ENCODE measurements at regions not wholly inside any gene's neighbourhood (a gene's known extent, or its start where the extent isn't known, plus 50 kb on each side); places are given as distances from the start of the nearest gene placed in this dataset.
"Not testable (repeated sequence)": the region's sequence is repeated elsewhere in the genome, so short reads cannot be mapped to it uniquely, and the experiment has no call there.

GRCh38 chr13:90803210-90803609 lies 544.3 kb upstream of the MIR17HG start:
- DNase-seq: no peak

DNA sequence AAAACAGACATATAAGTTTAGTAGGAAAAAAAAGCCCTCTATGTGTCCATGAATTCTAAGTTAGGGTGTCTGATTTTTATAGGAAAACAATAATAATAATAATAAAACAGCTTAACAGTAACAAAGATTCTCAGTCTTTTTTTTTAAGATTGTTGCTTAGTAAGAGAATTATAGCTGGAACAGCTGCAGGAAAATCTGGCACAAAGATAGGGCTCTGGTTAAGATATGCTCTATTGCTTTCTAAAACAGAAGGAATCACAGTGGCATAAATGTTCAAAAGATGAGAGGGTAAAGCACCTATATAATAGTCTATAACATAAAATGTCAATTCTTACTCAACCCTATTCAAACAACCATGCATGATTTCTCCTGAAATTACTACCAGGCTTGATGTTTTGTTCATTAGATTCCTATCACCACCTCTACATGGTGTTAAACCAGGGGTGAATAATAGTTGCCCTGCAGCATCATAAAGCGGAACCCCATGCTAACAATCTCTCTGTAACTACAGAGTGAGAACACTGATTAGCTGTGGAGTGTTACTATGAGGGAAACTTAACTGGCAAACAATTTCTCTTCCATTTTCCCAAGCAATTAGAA lies 541.4 kb upstream of the MIR17HG start:
- no peak for DNase-seq

GRCh38 chr13:90806892-90807291 lies 540.6 kb upstream of the MIR17HG start:
- DNase-seq: no peak

- DNase-seq: no peak
Measured at GRCh38 chr13:90808838-90809237, 538.6 kb upstream of the MIR17HG start.

DNA sequence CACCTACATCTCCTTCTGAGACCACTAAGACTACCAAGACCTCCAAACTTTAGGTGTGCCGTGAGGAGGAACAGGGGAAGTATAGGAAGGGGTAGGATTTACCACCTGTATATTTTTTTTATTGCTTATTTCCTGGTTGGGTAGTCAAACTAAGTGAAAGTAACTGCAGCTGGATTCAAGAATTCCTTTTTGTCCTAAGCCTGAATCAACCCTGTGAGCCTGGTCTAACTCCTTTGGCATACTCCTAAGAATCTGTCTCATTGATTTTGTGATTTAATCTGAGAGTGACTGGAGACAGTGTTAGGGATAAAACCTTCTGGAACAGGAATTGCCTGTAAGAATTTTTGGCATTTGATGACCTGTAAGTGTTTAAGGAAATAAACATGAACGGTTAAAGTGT lies 523.5 kb upstream of the MIR17HG start:
- no peak for DNase-seq

DNA sequence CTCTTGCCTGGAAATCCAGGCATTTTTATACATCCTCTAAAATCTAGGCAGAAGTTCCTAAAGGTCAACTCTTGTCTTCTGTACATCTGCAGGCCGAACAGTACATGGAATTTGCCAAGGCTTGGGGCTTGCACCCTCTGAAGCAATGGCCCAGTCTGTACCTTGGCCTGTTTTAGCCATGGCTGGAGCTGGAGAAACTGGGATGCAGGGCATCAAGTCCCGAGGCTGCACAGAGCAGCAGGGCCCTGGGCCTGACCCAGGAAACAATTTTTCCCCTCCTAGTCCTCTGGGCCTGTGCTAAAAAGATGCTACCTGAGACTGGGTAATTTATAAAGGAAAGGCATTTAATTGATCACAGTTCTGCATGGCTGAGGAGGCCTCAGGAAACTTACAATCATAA lies 520.8 kb upstream of the MIR17HG start:
- DNase-seq: no peak

DNA sequence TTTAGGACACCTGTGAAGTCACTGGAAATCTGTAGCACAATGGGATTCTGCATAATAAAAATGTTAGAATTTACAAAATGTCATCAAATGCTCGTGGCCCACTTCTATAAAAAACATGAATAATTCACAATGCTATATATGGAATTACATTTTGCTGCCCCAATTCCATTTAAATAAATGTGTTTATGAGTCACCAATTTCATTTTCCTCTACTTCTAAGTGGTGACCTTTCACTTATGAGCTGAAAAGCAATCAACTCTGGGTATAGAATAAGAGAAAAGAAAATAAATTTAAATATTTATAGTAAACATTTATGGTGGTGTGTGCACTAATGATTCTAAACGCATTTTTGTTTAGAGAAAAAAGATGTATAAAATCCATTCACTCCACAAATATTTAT lies 516.7 kb upstream of the MIR17HG start:
- DNase-seq: no peak

DNA sequence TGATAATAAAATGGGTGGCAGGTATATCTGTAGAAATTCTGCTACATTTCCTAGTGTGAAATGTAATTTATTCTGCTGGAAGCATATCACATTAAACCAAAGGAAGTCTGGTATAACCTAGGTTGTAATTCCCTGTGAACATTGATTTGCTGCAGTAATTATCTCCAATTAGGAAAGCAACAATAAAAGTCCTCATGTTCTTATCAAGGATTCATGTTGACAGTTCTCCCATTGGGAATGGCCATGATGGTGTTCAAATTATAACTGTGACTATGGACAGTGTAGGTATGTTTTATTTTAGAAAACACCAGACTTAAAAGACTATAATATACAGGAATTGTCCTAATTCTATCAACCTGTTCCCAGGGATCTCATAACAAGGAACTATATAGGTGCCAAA lies 513.5 kb upstream of the MIR17HG start:
- DNase-seq: no peak

DNA sequence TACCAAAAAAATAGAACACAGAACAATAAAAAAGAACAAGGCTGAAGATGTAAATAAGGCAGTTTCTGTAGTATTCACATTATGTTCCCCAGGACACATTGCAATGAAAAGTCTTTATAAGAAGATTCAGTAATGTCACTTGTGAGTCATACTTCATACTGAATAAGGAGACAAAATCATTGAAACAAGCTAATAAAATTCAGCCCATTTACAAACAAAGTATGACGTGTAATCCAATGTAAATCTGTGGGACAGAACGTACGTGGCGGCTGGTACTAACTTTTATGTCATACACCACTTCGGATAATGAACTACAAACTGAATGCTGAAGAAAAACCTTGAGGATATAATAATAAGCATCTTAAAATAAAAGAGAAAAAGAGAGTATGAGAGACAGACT lies 512.8 kb upstream of the MIR17HG start:
- no peak for DNase-seq

DNA sequence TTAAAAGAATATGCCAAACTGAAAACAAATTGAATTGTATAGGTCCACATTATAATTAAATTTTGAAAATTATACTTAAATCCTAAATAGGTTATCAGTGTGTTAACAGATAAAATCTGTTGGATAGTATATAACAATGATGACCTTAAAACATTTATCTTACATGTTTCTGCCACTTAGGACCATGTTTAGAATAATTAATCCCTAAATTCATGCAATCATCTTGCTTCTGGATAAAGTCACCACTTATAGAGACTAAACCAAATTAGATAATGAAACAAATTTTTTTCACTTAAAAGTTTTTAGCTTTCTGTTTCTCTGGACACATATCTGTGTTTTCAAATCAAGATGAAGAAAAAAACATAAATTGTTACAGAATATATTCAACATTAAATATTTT lies 511.7 kb upstream of the MIR17HG start:
- DNase-seq: no peak

DNA sequence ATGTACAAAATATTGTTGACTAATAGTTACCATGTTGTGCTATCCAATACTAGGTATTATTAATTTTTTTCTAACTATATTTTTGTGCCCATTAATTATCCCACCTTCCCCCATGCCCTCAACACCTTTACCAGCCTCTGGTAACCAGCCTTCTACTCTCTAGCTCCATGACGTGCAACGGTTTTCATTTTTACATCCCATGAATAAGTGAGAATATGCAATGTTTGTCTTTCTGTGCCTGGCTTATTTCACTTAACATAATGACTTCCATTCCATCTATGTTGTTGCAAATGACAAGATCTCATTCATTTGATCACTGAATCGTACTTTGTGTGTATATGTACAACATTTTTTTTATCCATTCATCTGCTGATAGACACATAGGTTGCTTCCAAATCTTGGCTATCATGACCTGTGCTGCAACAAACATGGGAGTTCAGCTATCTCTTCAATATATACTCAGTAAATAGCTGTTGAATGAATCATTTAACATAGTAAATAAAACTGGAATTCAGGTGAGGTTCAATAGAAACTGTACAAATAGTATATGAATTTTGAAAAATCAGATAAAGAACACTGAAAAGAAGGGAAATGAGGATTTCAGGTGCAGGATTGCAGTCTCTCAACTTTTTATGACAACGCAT lies 509.0 kb upstream of the MIR17HG start:
- DNase-seq: no peak

DNA sequence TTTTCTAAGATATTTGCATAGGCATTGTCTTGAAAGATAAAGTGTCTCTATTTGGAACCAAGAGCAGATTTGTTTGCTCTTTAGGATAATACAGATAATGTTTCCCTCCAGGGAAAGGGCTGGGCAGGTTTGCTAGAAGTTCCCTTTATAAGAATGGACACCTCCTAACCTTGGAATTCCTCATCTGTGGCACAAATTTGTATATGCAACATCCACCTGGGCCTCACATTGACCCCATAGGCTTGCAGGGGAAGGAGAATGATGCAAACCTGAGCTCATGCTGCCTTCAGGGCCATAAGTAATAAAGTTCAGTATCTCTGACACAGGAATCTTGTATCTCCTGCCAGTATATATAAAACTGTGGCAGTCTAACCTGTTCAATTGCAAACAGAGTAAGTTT lies 508.4 kb upstream of the MIR17HG start:
- DNase-seq: no peak

- DNase-seq: no peak
Measured at GRCh38 chr13:90846936-90847335, 500.6 kb upstream of the MIR17HG start.

DNA sequence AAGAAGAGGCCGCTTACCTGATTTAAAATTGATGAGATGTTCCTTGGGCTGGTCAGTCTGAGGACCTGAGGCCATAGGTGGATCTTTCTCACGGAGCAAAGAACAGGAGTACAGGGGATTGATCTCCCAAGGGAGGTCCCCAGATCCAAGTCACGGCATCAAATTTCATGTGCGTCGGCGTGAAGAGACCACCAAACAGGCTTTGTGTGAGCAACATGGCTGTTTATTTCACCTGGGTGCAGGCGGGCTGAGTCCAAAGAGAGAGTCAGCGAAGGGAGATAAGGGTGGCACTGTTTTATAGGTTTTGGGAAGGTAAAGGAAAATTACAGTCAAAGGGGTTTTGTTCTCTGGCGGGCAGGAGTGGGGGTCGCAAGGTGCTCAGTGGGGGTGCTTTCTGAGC lies 493.8 kb upstream of the MIR17HG start:
- not testable (repeated sequence) for DNase-seq

DNA sequence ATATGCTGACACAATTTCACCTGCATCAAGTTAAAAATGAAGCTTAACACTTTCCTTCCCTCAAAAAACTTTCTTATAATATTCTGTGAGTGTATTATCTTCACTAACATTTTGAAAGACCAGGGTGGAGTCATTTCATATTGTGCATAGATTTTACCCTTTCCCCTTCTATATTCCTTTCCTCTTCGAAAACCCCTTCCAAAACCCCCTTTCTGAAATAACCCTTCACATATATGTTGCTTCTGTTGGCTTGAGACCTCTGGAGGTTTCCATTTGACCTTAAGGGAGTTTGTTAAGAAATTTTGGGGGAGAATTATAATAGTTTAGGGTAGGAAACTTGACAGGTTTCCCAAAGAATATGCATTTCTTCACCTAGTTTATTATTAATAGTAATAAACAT lies 489.6 kb upstream of the MIR17HG start:
- DNase-seq: no peak

DNA sequence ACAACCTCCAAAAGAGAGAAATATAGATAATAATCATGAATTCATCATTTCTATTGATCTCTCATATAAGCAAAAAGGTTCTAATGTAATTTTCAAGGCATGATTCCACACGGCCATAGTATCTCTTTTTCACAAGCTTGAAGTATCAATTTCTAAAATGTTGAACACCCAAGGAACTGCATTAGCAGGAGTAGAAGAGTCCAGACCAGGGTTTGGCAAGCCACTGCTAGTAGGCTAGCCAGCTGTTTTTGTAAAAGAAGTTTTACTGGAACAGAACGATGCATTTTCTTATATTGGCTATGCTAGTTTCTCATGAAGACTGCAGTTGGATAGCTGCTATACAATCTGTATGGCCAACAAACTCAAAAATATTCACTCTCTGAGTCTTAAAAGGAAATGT lies 481.5 kb upstream of the MIR17HG start:
- no peak for DNase-seq

GRCh38 chr13:90867336-90867683 lies 480.2 kb upstream of the MIR17HG start:
- no peak for DNase-seq

- no peak for DNase-seq
Measured at GRCh38 chr13:90868321-90868920, 479.1 kb upstream of the MIR17HG start.

DNA sequence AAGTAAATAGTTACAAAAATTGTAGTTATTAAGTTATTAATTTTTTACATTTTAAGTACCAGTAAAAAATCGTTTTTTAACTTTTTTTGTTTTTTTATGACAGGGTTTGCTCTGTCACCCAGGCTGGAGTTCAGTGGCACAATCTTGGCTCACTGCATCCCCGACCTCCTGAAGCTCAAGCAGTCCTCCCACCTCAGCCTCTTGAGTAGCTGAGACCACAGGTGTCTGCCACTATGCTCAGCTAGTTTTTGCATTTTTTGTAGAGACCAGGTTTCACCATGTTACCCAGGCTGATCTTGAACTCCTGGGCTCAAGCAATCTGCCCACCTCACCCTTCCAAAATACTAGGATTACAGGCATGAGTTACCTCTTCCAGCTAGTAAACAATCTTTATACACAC lies 477.9 kb upstream of the MIR17HG start:
- DNase-seq: no peak

DNA sequence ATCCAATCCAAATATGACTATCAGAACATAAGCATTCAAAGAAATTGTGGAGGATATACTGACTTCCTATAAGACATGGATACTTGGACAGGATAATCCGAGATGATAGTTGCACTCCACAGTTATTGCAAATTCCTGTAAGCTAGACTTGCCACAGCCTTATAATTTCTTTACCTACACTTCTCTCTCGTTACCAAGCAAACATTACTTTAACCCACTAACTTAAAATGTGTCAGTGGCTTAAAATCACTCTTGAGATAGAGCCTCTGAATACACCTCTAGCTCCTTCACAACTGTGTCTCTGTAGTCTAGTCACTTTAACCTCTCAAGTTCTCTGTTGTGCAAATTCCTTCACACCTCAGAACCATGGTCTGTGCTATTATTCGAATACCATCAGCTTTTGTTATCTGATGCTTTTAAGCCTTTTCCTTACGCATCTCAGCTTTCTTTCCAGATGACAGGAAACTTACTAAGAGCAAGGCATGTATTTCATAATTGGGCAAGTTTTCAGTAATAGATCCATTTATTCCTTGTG lies 474.9 kb upstream of the MIR17HG start:
- DNase-seq: no peak

DNA sequence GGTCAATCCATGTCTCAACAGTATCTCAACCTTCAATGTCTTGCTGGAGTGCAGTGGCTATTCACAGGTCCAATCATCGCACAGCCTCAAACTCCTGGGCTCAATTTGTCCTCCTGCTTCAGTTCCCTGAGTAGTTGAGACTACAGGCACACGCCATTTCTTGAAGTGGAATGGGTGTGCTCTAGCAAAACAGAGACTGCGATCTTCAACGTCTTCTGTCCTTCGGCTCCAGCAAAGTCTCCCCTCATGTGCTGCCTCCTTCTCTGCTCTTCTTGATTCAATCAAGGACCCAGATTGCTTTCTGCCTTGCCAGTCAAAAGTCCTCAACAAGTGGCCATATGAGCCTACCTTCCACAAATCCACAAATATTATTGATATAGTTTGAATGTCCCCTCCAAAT lies 466.7 kb upstream of the MIR17HG start:
- no peak for DNase-seq

DNA sequence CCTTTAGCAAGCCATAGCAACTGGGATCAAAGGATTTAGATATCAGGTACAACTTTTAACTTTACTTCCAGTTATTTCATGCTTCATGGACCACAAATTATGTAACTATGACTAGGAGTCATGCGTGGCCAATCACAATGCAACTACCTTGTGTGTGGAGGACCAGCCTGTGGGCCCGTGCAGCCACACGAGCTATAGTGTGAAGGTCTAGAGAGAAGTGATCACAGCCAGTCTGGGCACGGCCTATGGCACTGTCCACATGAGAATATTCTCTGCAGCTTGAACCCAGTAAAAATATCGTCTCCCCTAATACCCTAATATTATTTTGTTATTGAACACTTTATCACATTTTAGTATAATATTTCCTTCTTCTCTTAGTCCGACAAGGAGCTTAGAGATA lies 464.9 kb upstream of the MIR17HG start:
- DNase-seq: no peak

- DNase-seq: no peak
Measured at GRCh38 chr13:90883592-90883991, 463.9 kb upstream of the MIR17HG start.

- no peak for DNase-seq
Measured at GRCh38 chr13:90884066-90884465, 463.4 kb upstream of the MIR17HG start.

All from NCI-H2107 (cell line).